ENCODE measurements at regions not wholly inside any gene's neighbourhood (a gene's known extent, or its start where the extent isn't known, plus 50 kb on each side); places are given as distances from the start of the nearest gene placed in this dataset.

DNA sequence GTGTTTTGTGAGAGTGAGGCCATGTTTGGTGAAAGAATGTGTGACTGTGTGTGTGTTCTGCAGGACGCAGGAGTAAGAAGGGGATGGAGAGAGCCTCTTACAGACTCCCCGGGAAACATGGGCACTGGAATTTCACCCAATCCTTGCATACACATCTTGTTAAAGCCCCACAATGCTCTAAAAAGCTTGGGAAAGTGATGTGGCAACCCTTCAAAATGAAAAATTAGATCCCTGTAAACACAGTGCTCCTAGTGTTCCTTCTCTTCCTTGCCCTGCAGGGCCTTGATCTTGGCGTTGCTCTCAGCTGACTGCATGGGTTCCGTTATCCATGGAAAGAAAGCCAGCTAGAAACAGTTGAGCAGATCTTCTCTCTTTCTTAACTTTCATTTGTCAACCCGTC is 701.7 kb downstream of the SEMA5A start:
- no peak for TF ChIP-seq GATA2 (CRISPR knock-in tag; IDR thresholded peaks at IDR 0.05)
- TF ChIP-seq, protein P1, sequence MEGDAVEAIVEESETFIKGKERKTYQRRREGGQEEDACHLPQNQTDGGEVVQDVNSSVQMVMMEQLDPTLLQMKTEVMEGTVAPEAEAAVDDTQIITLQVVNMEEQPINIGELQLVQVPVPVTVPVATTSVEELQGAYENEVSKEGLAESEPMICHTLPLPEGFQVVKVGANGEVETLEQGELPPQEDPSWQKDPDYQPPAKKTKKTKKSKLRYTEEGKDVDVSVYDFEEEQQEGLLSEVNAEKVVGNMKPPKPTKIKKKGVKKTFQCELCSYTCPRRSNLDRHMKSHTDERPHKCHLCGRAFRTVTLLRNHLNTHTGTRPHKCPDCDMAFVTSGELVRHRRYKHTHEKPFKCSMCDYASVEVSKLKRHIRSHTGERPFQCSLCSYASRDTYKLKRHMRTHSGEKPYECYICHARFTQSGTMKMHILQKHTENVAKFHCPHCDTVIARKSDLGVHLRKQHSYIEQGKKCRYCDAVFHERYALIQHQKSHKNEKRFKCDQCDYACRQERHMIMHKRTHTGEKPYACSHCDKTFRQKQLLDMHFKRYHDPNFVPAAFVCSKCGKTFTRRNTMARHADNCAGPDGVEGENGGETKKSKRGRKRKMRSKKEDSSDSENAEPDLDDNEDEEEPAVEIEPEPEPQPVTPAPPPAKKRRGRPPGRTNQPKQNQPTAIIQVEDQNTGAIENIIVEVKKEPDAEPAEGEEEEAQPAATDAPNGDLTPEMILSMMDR (IDR thresholded peaks at IDR 0.05): no peak

Data from SK-N-SH (cell line).